B cell (primary cell): ENCODE measurements at regions not wholly inside any gene's neighbourhood (a gene's known extent, or its start where the extent isn't known, plus 50 kb on each side); places are given as distances from the start of the nearest gene placed in this dataset.

ENCODE experiments used
- ATAC-seq: fragments of 200-7000 bp; cut with Tn5 transposase; one replicate; pipeline ENCODE4 v1.10.0; 2021; ENCODE audit warnings: low read depth, mild to moderate bottlenecking, moderate number of reproducible peaks, moderate library complexity
- CTCF ChIA-PET: fragments of 350-600 bp; sonication (Branson Sonifier 250); formaldehyde crosslinking; loops from one replicate; lab custom pipeline; 2021; ENCODE audit warnings: antibody characterized with exemption, inconsistent platforms; lab: Charles Lee
- POLR2A ChIA-PET: fragments of 350-600 bp; sonication (Branson Sonifier 250); formaldehyde crosslinking; loops from one replicate; lab custom pipeline; 2021; ENCODE audit warnings: antibody characterized with exemption; lab: Charles Lee
- DNase-seq: peaks from one replicate; pipeline ENCODE4 v3.0.0; 2013
- H2AFZ ChIP-seq: 2 replicates; pipeline ENCODE4 v1.6.1; 2012; ENCODE audit warnings: mild to moderate bottlenecking, low read depth, low read length; ENCODE audit not compliant: insufficient read depth, poor library complexity, severe bottlenecking
- H3K27ac ChIP-seq, 2 donors: 1 replicate in 1 of 2; 2 replicates in 1 of 2; pipeline ENCODE4 v1.5.1; 2012 to 2013; ENCODE audit warnings: low read length in 2 of 2, mild to moderate bottlenecking in 2 of 2, moderate library complexity in 1 of 2
- H3K27me3 ChIP-seq, 4 experiments: fragments of 200-600 bp in 1 of 4; sonication (generic) in 1 of 4; replicated peaks in 1 of 4; 1 replicate in 2 of 4; 2 replicates in 2 of 4; pipeline versions ENCODE4 v1.6.1 to v1.7.0; 2013 to 2016; ENCODE audit warnings: low read length in 3 of 4, mild to moderate bottlenecking in 2 of 4, mixed read lengths in 1 of 4, moderate library complexity in 1 of 4; ENCODE audit not compliant: insufficient read depth in 4 of 4, control insufficient read depth in 3 of 4; ENCODE audit errors: control extremely low read depth in 1 of 4
- H3K36me3 ChIP-seq, 2 experiments: replicated peaks in 1 of 2; 1 replicate in 1 of 2; 2 replicates in 1 of 2; pipeline versions ENCODE4 v1.6.1 to v1.7.1; 2013; ENCODE audit warnings: low read length in 1 of 2; ENCODE audit not compliant: insufficient read depth in 2 of 2, control insufficient read depth in 1 of 2; ENCODE audit errors: control extremely low read depth in 1 of 2, extremely low read depth in 1 of 2
- H3K4me1 ChIP-seq, 2 donors: fragments of 200-600 bp in 1 of 2; sonication (generic) in 1 of 2; 1 replicate in 1 of 2; 2 replicates in 1 of 2; pipeline versions ENCODE4 v1.5.1 to v1.6.1; 2013 to 2017; ENCODE audit warnings: low read length in 2 of 2; ENCODE audit not compliant: control insufficient read depth in 2 of 2, insufficient read depth in 2 of 2
- H3K4me2 ChIP-seq: replicated peaks from 2 replicates; pipeline ENCODE3; 2012; ENCODE audit warnings: mild to moderate bottlenecking, low read depth, low read length; ENCODE audit not compliant: poor library complexity, severe bottlenecking
- H3K4me3 ChIP-seq, 5 experiments: fragments of 200-600 bp in 1 of 5; sonication (generic) in 1 of 5; 1 replicate in 3 of 5; 2 replicates in 2 of 5; pipeline versions ENCODE4 v1.5.1 to v1.7.0; 2011 to 2016; ENCODE audit warnings: low read length in 4 of 5, mild to moderate bottlenecking in 4 of 5, low read depth in 2 of 5, control low read depth in 1 of 5, moderate library complexity in 1 of 5; ENCODE audit not compliant: insufficient read depth in 1 of 5; ENCODE audit errors: control extremely low read depth in 1 of 5, extremely low read depth in 1 of 5
- H3K79me2 ChIP-seq: fragments of 200-600 bp; sonication (generic); one replicate; pipeline ENCODE4 v1.6.0; 2016; ENCODE audit warnings: low read length; ENCODE audit not compliant: control insufficient read depth, insufficient read depth
- H3K9ac ChIP-seq: fragments of 200-600 bp; sonication (generic); 2 replicates; pipeline ENCODE4 v1.6.1; 2017; ENCODE audit warnings: mild to moderate bottlenecking, low read length, moderate library complexity
- H3K9me3 ChIP-seq, 3 donors: one replicate each; pipeline versions ENCODE4 v1.6.1 to v1.7.1; 2013; ENCODE audit warnings: low read length in 2 of 3; ENCODE audit not compliant: control insufficient read depth in 2 of 3, insufficient read depth in 1 of 3; ENCODE audit errors: control extremely low read depth in 1 of 3
- H4K20me1 ChIP-seq: 2 replicates; pipeline ENCODE4 v1.6.0; 2012; ENCODE audit warnings: mild to moderate bottlenecking, low read length; ENCODE audit not compliant: insufficient read depth, control insufficient read depth, poor library complexity, severe bottlenecking
- H3K27ac Mint-ChIP-seq: one replicate; pipeline ENCODE4 v1.8.0; 2021; ENCODE audit warnings: mixed read lengths
- H3K27me3 Mint-ChIP-seq: one replicate; pipeline ENCODE4 v1.8.0; 2021; ENCODE audit warnings: mixed read lengths
- H3K4me1 Mint-ChIP-seq: one replicate; pipeline ENCODE4 v1.8.0; 2021; ENCODE audit warnings: mixed read lengths
- H3K4me3 Mint-ChIP-seq: one replicate; pipeline ENCODE4 v1.8.0; 2021; ENCODE audit warnings: mixed read lengths
- H3K9me3 Mint-ChIP-seq: one replicate; pipeline ENCODE4 v1.8.0; 2022; ENCODE audit warnings: mixed read lengths; ENCODE audit not compliant: insufficient read depth
- EZH2 ChIP-seq: IDR thresholded peaks from 2 replicates; pipeline ENCODE4 v1.6.1; 2012; ENCODE audit warnings: borderline replicate concordance, low read depth, mild to moderate bottlenecking, moderate library complexity, low read length; ENCODE audit not compliant: insufficient read depth, poor library complexity, severe bottlenecking
- WGBS: methylation state at CpG from one replicate; pipeline ENCODE4 v1.1.5; 2013; ENCODE audit warnings: missing lambda C conversion rate; ENCODE audit not compliant: insufficient coverage; 5-methylcytosine and 5-hydroxymethylcytosine counted together
- intact Hi-C: fragments of 100-400 bp; cut with micrococcal nuclease; formaldehyde crosslinking; loops from one replicate; pipeline ENCODE4 v1.10.0; 2022
- TF ChIP-seq, protein P1 (sequence below): fragments of 200-600 bp; IDR thresholded peaks from one replicate; pipeline ENCODE4 v1.8.0; 2022; ENCODE audit warnings: antibody characterized with exemption, mild to moderate bottlenecking

GRCh38 chr3:193129607-193130006, 111.4 kb upstream of the PLAAT1 start:
- TF ChIP-seq EZH2, result no peak
- TF ChIP-seq, protein P1, sequence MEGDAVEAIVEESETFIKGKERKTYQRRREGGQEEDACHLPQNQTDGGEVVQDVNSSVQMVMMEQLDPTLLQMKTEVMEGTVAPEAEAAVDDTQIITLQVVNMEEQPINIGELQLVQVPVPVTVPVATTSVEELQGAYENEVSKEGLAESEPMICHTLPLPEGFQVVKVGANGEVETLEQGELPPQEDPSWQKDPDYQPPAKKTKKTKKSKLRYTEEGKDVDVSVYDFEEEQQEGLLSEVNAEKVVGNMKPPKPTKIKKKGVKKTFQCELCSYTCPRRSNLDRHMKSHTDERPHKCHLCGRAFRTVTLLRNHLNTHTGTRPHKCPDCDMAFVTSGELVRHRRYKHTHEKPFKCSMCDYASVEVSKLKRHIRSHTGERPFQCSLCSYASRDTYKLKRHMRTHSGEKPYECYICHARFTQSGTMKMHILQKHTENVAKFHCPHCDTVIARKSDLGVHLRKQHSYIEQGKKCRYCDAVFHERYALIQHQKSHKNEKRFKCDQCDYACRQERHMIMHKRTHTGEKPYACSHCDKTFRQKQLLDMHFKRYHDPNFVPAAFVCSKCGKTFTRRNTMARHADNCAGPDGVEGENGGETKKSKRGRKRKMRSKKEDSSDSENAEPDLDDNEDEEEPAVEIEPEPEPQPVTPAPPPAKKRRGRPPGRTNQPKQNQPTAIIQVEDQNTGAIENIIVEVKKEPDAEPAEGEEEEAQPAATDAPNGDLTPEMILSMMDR, result no peak
- H3K36me3 ChIP-seq, result no peaks in the 10 kb centered on the region
- no peak overlapping the region for H2AFZ ChIP-seq
- H3K4me3 ChIP-seq, result no peak overlapping the region
- H3K4me1 ChIP-seq, result no peaks in the 10 kb centered on the region
- H3K4me3 Mint-ChIP-seq, result no peak overlapping the region
- H3K27me3 Mint-ChIP-seq, result peaks cover 6% of the 10 kb centered on the region
- H3K27ac ChIP-seq, result no peak overlapping the region
- no peak overlapping the region for H3K9ac ChIP-seq
- ChIA-PET CTCF (no interaction called here), POLR2A (no interaction called here)
- H3K27me3 ChIP-seq, result peaks cover 0 to 2% (median 0%) of the 10 kb centered on the region in 4 experiments
- ATAC-seq, result no peak
- H3K27ac Mint-ChIP-seq, result no peak overlapping the region
- DNase-seq, result no peak
- no CpG with 5 or more reads among the region's 4 CpGs for WGBS
- no peaks in the 10 kb centered on the region for H3K79me2 ChIP-seq
- no peaks in the 10 kb centered on the region for H3K9me3 Mint-ChIP-seq
- intact Hi-C loops, result no loop called here
- H4K20me1 ChIP-seq, result no peaks in the 10 kb centered on the region
- no peaks in the 10 kb centered on the region for H3K4me1 Mint-ChIP-seq
- no peaks in the 10 kb centered on the region for H3K9me3 ChIP-seq
- H3K4me2 ChIP-seq, result no peak overlapping the region

DNA sequence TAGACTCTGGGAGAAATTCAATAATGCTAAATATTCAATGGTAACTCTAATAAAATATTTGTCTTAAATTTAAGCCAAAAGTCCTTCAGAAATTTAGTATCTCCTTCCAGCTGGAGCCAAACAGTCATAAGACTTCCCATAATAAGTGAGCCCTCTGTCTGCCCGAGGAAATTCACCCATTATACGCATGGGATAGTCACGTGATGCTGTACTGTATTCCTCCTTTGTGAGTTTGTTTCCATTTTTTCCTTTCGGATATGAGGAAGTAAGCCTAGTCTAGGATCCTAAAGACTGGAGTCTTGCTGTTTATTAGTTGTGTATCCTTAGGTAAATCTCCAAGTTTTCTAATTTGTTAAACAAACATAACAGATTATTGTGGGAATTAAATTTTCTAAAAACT, 110.4 kb upstream of the PLAAT1 start:
- peaks cover 10% of the 10 kb centered on the region for H3K27me3 Mint-ChIP-seq
- no peaks in the 10 kb centered on the region for H3K4me1 ChIP-seq
- H3K27ac Mint-ChIP-seq, result no peak overlapping the region
- no peak overlapping the region for H3K4me3 ChIP-seq
- no peaks in the 10 kb centered on the region for H3K4me1 Mint-ChIP-seq
- H3K36me3 ChIP-seq, result no peaks in the 10 kb centered on the region
- peaks cover 0 to 3% (median 0%) of the 10 kb centered on the region in 4 experiments for H3K27me3 ChIP-seq
- DNase-seq (no peak), ATAC-seq (no peak)
- no peak for TF ChIP-seq EZH2
- intact Hi-C loops, result no loop called here
- ChIA-PET POLR2A (no interaction called here), CTCF (no interaction called here)
- no peaks in the 10 kb centered on the region for H3K9me3 Mint-ChIP-seq
- no peaks in the 10 kb centered on the region for H3K79me2 ChIP-seq
- H3K4me3 Mint-ChIP-seq, result no peak overlapping the region
- H3K27ac ChIP-seq, result no peak overlapping the region
- H3K9me3 ChIP-seq, result no peaks in the 10 kb centered on the region
- H4K20me1 ChIP-seq, result no peaks in the 10 kb centered on the region
- no peak overlapping the region for H3K9ac ChIP-seq
- 69% methylated on average over 3 of the region's 4 CpGs for WGBS
- no peak overlapping the region for H2AFZ ChIP-seq
- H3K4me2 ChIP-seq, result no peak overlapping the region
